ENCODE measurements at regions not wholly inside any gene's neighbourhood (a gene's known extent, or its start where the extent isn't known, plus 50 kb on each side); places are given as distances from the start of the nearest gene placed in this dataset. TPM values are rescaled to one million over a fixed set of nuclear protein-coding genes. Genes with fewer than 3 reads are reported as not detected.

Small RNA genes lying in the stretch of these regions (small RNA-seq; reads per million reads assigned to genes)
- gene AC016925.1 (not detected), gene AC016925.2 (not detected), gene AL009048.1 (not detected), gene AL096861.1 (not detected), gene RNU6-382P (not detected)
